SK-N-SH treated with all-trans-retinoic acid at 6 μM for 48 hours (cell line): ENCODE measurements at regions not wholly inside any gene's neighbourhood (a gene's known extent, or its start where the extent isn't known, plus 50 kb on each side); places are given as distances from the start of the nearest gene placed in this dataset.

ENCODE experiments used
- BACH2 ChIP-seq: fragments of 250-450 bp; sonication (Bioruptor Pico); IDR thresholded peaks from 2 replicates; pipeline ENCODE4 v1.9.0; 2021; ENCODE audit warnings: mild to moderate bottlenecking, borderline replicate concordance
- CREB5 ChIP-seq: fragments of 250-450 bp; sonication (Bioruptor Pico); IDR thresholded peaks from 2 replicates; pipeline ENCODE4 v1.5.1; 2020; ENCODE audit warnings: low read depth, mild to moderate bottlenecking, moderate library complexity
- CSDC2 ChIP-seq: fragments of 250-450 bp; sonication (Bioruptor Pico); IDR thresholded peaks from 2 replicates; pipeline ENCODE4 v1.5.0; 2020; ENCODE audit warnings: mild to moderate bottlenecking, moderate library complexity
- ESRRG ChIP-seq: fragments of 250-450 bp; sonication (Bioruptor Pico); IDR thresholded peaks from 2 replicates; pipeline ENCODE4 v1.6.1; 2021; ENCODE audit warnings: mild to moderate bottlenecking
- GLIS3 ChIP-seq: fragments of 250-450 bp; sonication (Bioruptor Pico); IDR thresholded peaks from 2 replicates; pipeline ENCODE4 v1.5.0; 2020; ENCODE audit warnings: mild to moderate bottlenecking, moderate library complexity
- ISL1 ChIP-seq: fragments of 250-450 bp; sonication (Bioruptor Pico); IDR thresholded peaks from 2 replicates; pipeline ENCODE4 v2.1.2; 2022; ENCODE audit warnings: mild to moderate bottlenecking, moderate library complexity
- OSR1 ChIP-seq: fragments of 250-450 bp; sonication (Bioruptor Pico); IDR thresholded peaks from 2 replicates; pipeline ENCODE4 v1.8.0; 2022; ENCODE audit warnings: moderate library complexity, mild to moderate bottlenecking, inconsistent platforms
- PATZ1 ChIP-seq: fragments of 250-450 bp; sonication (Bioruptor Pico); IDR thresholded peaks from 2 replicates; pipeline ENCODE4 v1.8.0; 2020; ENCODE audit warnings: mild to moderate bottlenecking, moderate library complexity, borderline replicate concordance
- POU6F1 ChIP-seq: fragments of 250-450 bp; sonication (Bioruptor Pico); IDR thresholded peaks from 2 replicates; pipeline ENCODE4 v1.8.0; 2021; ENCODE audit warnings: low read depth, mild to moderate bottlenecking, moderate library complexity, borderline replicate concordance
- PPARA ChIP-seq: fragments of 250-450 bp; sonication (Bioruptor Pico); IDR thresholded peaks from 2 replicates; pipeline ENCODE4 v1.5.0; 2020; ENCODE audit warnings: mild to moderate bottlenecking, borderline replicate concordance
- SNAI2 ChIP-seq: fragments of 250-450 bp; sonication (Bioruptor Pico); IDR thresholded peaks from 2 replicates; pipeline ENCODE4 v1.5.0; 2020; ENCODE audit warnings: mild to moderate bottlenecking, moderate library complexity
- ZFP3 ChIP-seq: fragments of 250-450 bp; sonication (Bioruptor Pico); IDR thresholded peaks from 2 replicates; pipeline ENCODE4 v1.5.0; 2020; ENCODE audit warnings: mild to moderate bottlenecking, moderate library complexity
- ZFP30 ChIP-seq: fragments of 450-650 bp; formaldehyde crosslinking; IDR thresholded peaks from 2 replicates; pipeline ENCODE4 v1.5.0; 2022; ENCODE audit warnings: mild to moderate bottlenecking, moderate library complexity
- ZNF565 ChIP-seq: fragments of 450-650 bp; formaldehyde crosslinking; conservative IDR thresholded peaks from 2 replicates; pipeline ENCODE4 v1.5.0; 2020; ENCODE audit warnings: low read depth, mild to moderate bottlenecking, moderate library complexity

GRCh38 chr18:41820784-41821183 is 134.2 kb upstream of the PIK3C3 start:
- TF ChIP-seq GLIS3 (CRISPR knock-in tag) (no peak), ZFP30 (CRISPR knock-in tag) (no peak), PATZ1 (no peak), ZNF565 (CRISPR knock-in tag) (no peak), CREB5 (CRISPR knock-in tag) (no peak), PPARA (CRISPR knock-in tag) (no peak), POU6F1 (CRISPR knock-in tag) (no peak), ZFP3 (CRISPR knock-in tag) (no peak), SNAI2 (CRISPR knock-in tag) (no peak), BACH2 (CRISPR knock-in tag) (no peak), ESRRG (CRISPR knock-in tag) (no peak), CSDC2 (no peak), OSR1 (CRISPR knock-in tag) (no peak), ISL1 (CRISPR knock-in tag) (no peak)
